ENCODE measurements at regions not wholly inside any gene's neighbourhood (a gene's known extent, or its start where the extent isn't known, plus 50 kb on each side); places are given as distances from the start of the nearest gene placed in this dataset.

DNA sequence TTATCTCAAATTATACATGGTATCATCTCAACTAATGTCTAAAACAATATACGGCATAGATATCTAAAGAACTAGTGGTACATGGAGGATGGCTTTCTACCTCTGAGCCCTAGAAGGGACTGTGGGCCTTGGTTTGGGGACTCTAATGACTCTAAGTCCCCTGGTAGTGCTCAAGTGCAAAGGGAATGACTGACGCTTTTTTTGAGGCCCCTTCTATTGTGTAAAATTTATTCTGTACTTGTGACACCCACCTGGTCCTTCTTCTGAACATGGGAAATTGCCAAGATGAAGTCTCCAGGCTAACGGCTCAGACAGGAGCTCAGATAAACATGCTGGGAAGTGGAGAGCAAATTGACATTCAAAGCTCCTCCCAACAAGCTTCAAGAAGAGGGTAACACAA is 53.4 kb upstream of the IGLL5 start:
- no peak for DNase-seq (ENCODE audit: low spot score)
- H3K9me3 ChIP-seq (ENCODE audit: low read depth, low read length, poor library complexity, severe bottlenecking) = no peaks in the 10 kb centered on the region
- H3K4me1 ChIP-seq (ENCODE audit: insufficient read depth, low read length, poor library complexity, severe bottlenecking) = no peaks in the 10 kb centered on the region
- H3K36me3 ChIP-seq (ENCODE audit: insufficient read depth, low read length, poor library complexity, severe bottlenecking) = no peaks in the 10 kb centered on the region
- H3K27ac ChIP-seq (ENCODE audit: low read depth, low read length, poor library complexity, severe bottlenecking) = no peak overlapping the region
- TF ChIP-seq, protein P1, sequence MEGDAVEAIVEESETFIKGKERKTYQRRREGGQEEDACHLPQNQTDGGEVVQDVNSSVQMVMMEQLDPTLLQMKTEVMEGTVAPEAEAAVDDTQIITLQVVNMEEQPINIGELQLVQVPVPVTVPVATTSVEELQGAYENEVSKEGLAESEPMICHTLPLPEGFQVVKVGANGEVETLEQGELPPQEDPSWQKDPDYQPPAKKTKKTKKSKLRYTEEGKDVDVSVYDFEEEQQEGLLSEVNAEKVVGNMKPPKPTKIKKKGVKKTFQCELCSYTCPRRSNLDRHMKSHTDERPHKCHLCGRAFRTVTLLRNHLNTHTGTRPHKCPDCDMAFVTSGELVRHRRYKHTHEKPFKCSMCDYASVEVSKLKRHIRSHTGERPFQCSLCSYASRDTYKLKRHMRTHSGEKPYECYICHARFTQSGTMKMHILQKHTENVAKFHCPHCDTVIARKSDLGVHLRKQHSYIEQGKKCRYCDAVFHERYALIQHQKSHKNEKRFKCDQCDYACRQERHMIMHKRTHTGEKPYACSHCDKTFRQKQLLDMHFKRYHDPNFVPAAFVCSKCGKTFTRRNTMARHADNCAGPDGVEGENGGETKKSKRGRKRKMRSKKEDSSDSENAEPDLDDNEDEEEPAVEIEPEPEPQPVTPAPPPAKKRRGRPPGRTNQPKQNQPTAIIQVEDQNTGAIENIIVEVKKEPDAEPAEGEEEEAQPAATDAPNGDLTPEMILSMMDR (conservative IDR thresholded peaks at IDR 0.05; ENCODE audit: low read depth, low read length) = no peak
- no peak for TF ChIP-seq EZH2 (IDR thresholded peaks at IDR 0.05; ENCODE audit: borderline replicate concordance, low read depth, low read length, poor library complexity, severe bottlenecking)
- H3K4me3 ChIP-seq (ENCODE audit: low read depth, low read length, poor library complexity, severe bottlenecking) = no peak overlapping the region
- POLR2A ChIA-PET (ENCODE audit: low non-redundant PET) = no interaction called here
- intact Hi-C loops (cut with micrococcal nuclease; ENCODE audit: unreplicated experiment) = no loop called here
- CTCF ChIA-PET = no interaction called here
- BruUV-seq (replicated peaks) = no TSS peak
- peaks cover 22% of the 10 kb centered on the region for H3K27me3 ChIP-seq (replicated peaks; ENCODE audit: insufficient read depth, low read depth, low read length, poor library complexity)

DNA sequence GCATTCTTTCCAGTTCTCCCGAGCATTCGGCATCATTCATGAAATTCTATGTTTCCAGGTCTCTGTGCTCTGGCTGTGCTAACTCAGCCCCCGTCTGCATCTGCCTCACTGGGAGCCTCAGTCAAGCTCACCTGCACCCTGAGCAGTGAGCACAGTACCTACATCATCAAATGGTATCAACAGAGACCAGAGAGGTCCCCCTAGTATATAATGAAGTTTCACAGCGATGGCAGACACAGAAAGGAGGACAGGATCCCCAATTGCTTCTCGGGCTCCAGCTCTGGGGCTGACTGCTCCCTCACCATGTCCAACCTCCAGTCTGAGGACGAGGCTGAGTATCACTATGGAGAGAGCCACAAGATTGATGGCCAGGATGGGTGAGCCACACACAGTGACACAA is 52.8 kb upstream of the IGLL5 start:
- intact Hi-C loops (cut with micrococcal nuclease; ENCODE audit: unreplicated experiment) = no loop called here
- peaks cover 21% of the 10 kb centered on the region for H3K27me3 ChIP-seq (replicated peaks; ENCODE audit: insufficient read depth, low read depth, low read length, poor library complexity)
- POLR2A ChIA-PET (ENCODE audit: low non-redundant PET) = no interaction called here
- CTCF ChIA-PET = no interaction called here
- no peak overlapping the region for H3K4me3 ChIP-seq (ENCODE audit: low read depth, low read length, poor library complexity, severe bottlenecking)
- no peaks in the 10 kb centered on the region for H3K9me3 ChIP-seq (ENCODE audit: low read depth, low read length, poor library complexity, severe bottlenecking)
- no peak overlapping the region for H3K27ac ChIP-seq (ENCODE audit: low read depth, low read length, poor library complexity, severe bottlenecking)
- no TSS peak for BruUV-seq (replicated peaks)
- no peaks in the 10 kb centered on the region for H3K36me3 ChIP-seq (ENCODE audit: insufficient read depth, low read length, poor library complexity, severe bottlenecking)
- TF ChIP-seq, protein P1 (conservative IDR thresholded peaks at IDR 0.05; ENCODE audit: low read depth, low read length) = no peak
- TF ChIP-seq EZH2 (IDR thresholded peaks at IDR 0.05; ENCODE audit: borderline replicate concordance, low read depth, low read length, poor library complexity, severe bottlenecking) = no peak
- DNase-seq (ENCODE audit: low spot score) = no peak
- H3K4me1 ChIP-seq (ENCODE audit: insufficient read depth, low read length, poor library complexity, severe bottlenecking) = no peaks in the 10 kb centered on the region

DNA sequence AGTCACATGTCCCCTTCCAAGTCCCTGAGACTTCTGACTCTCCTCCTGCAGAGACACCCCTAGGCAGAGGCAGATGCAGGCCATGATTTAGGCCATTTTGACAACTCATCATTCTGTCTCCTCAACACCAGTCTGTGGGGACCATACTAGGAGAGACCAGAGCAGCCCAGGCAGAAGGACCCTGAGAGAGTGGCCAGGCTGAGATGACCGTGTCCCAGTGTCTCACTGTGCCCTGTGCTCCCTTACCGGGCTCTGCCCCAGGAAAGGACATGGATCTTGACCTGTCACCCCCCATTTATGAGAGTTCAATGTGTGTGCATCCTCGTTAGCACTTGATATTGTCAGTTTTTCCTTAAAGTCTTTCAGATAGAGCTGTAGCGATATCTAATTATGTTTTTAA is 52.4 kb upstream of the IGLL5 start:
- Histone ChIP-seq H3K9me3 (ENCODE audit: low read depth, low read length, poor library complexity, severe bottlenecking) (no peaks in the 10 kb centered on the region), H3K4me1 (ENCODE audit: insufficient read depth, low read length, poor library complexity, severe bottlenecking) (no peaks in the 10 kb centered on the region), H3K27me3 (replicated peaks; ENCODE audit: insufficient read depth, low read depth, low read length, poor library complexity) (peaks cover 18% of the 10 kb centered on the region), H3K27ac (ENCODE audit: low read depth, low read length, poor library complexity, severe bottlenecking) (no peak overlapping the region), H3K36me3 (ENCODE audit: insufficient read depth, low read length, poor library complexity, severe bottlenecking) (no peaks in the 10 kb centered on the region), H3K4me3 (ENCODE audit: low read depth, low read length, poor library complexity, severe bottlenecking) (no peak overlapping the region)
- TF ChIP-seq, protein P1 (conservative IDR thresholded peaks at IDR 0.05; ENCODE audit: low read depth, low read length) = no peak
- TF ChIP-seq EZH2 (IDR thresholded peaks at IDR 0.05; ENCODE audit: borderline replicate concordance, low read depth, low read length, poor library complexity, severe bottlenecking) = no peak
- BruUV-seq (replicated peaks) = no TSS peak
- ChIA-PET CTCF (no interaction called here), POLR2A (ENCODE audit: low non-redundant PET) (no interaction called here)
- DNase-seq (ENCODE audit: low spot score) = no peak
- intact Hi-C loops (cut with micrococcal nuclease; ENCODE audit: unreplicated experiment) = no loop called here

All from A673 (cell line).